ENCODE measurements at regions not wholly inside any gene's neighbourhood (a gene's known extent, or its start where the extent isn't known, plus 50 kb on each side); places are given as distances from the start of the nearest gene placed in this dataset.

DNA sequence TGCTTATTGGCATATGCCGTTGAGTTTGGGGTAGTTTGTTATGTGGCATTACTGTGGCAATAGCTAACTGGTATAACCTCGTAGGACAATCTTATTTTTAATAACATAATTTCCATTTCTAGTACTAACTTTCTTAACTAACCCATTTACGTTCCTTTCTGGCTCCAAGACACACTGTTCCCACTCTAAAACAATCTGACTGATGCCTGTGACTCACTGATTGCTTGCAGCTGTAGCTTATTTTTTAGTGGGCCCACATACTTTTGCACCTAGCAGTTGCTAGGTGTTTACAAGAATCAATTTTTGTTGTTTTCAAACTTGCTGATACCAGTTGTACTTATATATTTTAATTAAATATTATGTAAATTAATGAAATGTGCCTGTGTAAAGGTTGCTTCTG, 52.2 kb downstream of the FAT3 start:
- no peaks in the 10 kb centered on the region for H3K36me3 Mint-ChIP-seq (ENCODE audit: insufficient read depth)
- H3K4me3 Mint-ChIP-seq (ENCODE audit: low read depth), result no peak overlapping the region
- peaks cover 5% of the 10 kb centered on the region for H3K4me1 Mint-ChIP-seq (ENCODE audit: low read depth)
- H3K27ac Mint-ChIP-seq, result no peak overlapping the region
- no peak for DNase-seq (ENCODE audit: low spot score, unreplicated experiment)
- H3K9me3 Mint-ChIP-seq (ENCODE audit: low read depth), result peaks cover 4% of the 10 kb centered on the region
- TF ChIP-seq, protein P1, sequence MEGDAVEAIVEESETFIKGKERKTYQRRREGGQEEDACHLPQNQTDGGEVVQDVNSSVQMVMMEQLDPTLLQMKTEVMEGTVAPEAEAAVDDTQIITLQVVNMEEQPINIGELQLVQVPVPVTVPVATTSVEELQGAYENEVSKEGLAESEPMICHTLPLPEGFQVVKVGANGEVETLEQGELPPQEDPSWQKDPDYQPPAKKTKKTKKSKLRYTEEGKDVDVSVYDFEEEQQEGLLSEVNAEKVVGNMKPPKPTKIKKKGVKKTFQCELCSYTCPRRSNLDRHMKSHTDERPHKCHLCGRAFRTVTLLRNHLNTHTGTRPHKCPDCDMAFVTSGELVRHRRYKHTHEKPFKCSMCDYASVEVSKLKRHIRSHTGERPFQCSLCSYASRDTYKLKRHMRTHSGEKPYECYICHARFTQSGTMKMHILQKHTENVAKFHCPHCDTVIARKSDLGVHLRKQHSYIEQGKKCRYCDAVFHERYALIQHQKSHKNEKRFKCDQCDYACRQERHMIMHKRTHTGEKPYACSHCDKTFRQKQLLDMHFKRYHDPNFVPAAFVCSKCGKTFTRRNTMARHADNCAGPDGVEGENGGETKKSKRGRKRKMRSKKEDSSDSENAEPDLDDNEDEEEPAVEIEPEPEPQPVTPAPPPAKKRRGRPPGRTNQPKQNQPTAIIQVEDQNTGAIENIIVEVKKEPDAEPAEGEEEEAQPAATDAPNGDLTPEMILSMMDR (IDR thresholded peaks at IDR 0.05; ENCODE audit: unreplicated experiment), result no peak
- no peaks in the 10 kb centered on the region for H3K27me3 Mint-ChIP-seq

DNA sequence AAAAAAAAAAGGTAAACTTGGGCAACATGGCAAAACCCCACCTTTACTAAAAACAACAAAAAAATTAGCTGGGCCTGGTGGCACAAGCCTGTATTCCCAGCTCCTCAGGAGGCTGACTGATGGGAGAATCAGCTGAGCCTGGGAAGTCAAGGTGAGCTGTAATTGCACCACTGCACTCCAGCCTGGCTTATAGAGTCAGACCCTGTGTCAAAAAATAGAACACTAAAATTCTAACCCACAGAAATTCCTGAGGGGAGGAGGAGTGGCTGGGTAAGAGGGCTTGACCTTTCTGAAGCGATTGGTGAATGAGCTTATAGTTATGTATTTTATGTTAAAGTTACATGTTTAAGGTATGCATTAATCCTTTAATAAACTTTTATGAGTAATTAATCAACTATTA, 53.3 kb downstream of the FAT3 start:
- H3K27ac Mint-ChIP-seq, result no peak overlapping the region
- DNase-seq (ENCODE audit: low spot score, unreplicated experiment), result no peak
- no peaks in the 10 kb centered on the region for H3K27me3 Mint-ChIP-seq
- H3K4me1 Mint-ChIP-seq (ENCODE audit: low read depth), result peaks cover 6% of the 10 kb centered on the region
- no peak overlapping the region for H3K4me3 Mint-ChIP-seq (ENCODE audit: low read depth)
- no peaks in the 10 kb centered on the region for H3K36me3 Mint-ChIP-seq (ENCODE audit: insufficient read depth)
- peaks cover 4% of the 10 kb centered on the region for H3K9me3 Mint-ChIP-seq (ENCODE audit: low read depth)
- TF ChIP-seq, protein P1 (IDR thresholded peaks at IDR 0.05; ENCODE audit: unreplicated experiment), result no peak

DNA sequence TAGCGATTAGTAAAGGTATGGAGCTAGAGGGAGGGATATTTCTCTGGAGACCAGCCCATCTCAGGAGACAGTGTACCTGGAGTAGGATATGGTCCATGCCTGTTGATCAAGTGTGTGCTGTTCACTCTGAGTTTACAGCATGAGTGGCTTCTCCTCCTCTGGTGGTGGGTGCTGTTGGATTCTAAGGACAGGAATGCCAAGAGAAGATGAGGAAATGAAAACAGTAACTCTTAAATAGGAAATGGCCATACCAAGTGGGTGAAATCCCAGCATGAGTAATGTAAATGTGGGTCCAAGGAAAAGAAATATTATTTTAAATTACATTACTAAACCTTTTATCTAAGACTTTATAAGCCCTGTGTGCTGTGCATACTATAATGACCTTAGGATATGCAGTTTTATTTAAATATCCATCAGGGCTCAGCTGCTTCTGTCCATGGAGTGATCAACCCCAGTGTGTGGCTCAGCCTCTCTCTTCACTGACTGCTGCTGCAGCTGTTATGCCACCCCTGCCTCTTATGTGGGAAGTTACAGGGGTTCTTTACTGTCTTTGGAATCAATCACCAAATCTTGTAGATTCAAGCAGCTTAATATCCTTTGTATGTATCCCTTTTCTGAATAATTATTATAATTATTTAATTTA, 54.3 kb downstream of the FAT3 start:
- Mint-ChIP-seq H3K27me3 (no peaks in the 10 kb centered on the region), H3K4me3 (ENCODE audit: low read depth) (no peak overlapping the region), H3K9me3 (ENCODE audit: low read depth) (peaks cover 4% of the 10 kb centered on the region), H3K36me3 (ENCODE audit: insufficient read depth) (no peaks in the 10 kb centered on the region), H3K4me1 (ENCODE audit: low read depth) (peaks cover 6% of the 10 kb centered on the region), H3K27ac (no peak overlapping the region)
- TF ChIP-seq, protein P1 (IDR thresholded peaks at IDR 0.05; ENCODE audit: unreplicated experiment), result no peak
- no peak for DNase-seq (ENCODE audit: low spot score, unreplicated experiment)

DNA sequence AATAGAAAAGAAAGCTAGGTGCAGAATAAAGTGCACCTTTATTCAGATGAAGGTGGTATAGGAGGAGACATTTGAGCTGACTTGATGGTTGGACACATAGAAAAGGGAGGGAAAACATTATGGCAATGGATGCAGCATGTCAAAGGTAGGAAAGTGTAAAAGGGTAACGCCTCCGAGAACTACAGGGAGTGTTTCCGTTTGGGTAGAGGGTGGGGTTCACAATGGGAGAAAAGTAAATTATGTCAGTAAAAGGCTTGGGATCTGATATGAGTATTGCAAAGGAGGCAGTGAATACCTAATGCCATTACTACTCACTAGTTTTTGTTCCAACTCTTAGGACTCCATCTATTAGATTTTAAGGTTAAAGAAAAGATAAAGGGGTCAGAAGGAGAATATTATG, 59.5 kb downstream of the FAT3 start:
- DNase-seq (ENCODE audit: low spot score, unreplicated experiment), result no peak
- TF ChIP-seq, protein P1 (IDR thresholded peaks at IDR 0.05; ENCODE audit: unreplicated experiment), result no peak
- no peak overlapping the region for H3K4me3 Mint-ChIP-seq (ENCODE audit: low read depth)
- H3K27me3 Mint-ChIP-seq, result no peaks in the 10 kb centered on the region
- peaks cover 31% of the 10 kb centered on the region for H3K4me1 Mint-ChIP-seq (ENCODE audit: low read depth)
- no peaks in the 10 kb centered on the region for H3K9me3 Mint-ChIP-seq (ENCODE audit: low read depth)
- H3K27ac Mint-ChIP-seq, result no peak overlapping the region
- H3K36me3 Mint-ChIP-seq (ENCODE audit: insufficient read depth), result no peaks in the 10 kb centered on the region

DNA sequence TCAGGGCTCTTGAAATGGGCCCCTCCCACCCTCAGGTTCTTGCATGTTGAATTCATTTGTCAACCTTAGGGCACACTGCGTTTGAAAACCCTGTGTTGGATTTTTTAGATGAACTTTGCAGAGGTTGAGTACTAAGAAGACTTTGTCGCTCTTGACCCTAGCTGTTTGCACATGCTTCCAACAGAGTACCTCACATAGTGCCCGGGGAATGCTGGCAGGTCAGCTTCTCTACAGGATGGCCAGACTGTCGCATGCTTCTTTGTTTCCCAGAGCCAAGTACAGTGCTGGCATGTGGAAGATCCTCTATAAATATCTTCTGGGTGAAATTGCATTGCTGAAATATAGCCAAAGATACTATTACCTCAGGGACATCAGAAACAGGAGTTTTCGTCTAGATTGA, 59.9 kb downstream of the FAT3 start:
- Mint-ChIP-seq H3K27ac (no peak overlapping the region), H3K27me3 (no peaks in the 10 kb centered on the region), H3K36me3 (ENCODE audit: insufficient read depth) (no peaks in the 10 kb centered on the region), H3K9me3 (ENCODE audit: low read depth) (no peaks in the 10 kb centered on the region), H3K4me3 (ENCODE audit: low read depth) (no peak overlapping the region), H3K4me1 (ENCODE audit: low read depth) (peaks cover 31% of the 10 kb centered on the region)
- TF ChIP-seq, protein P1 (IDR thresholded peaks at IDR 0.05; ENCODE audit: unreplicated experiment), result no peak
- DNase-seq (ENCODE audit: low spot score, unreplicated experiment), result no peak

Data from progenitor cell of endocrine pancreas (in vitro differentiated cells).